PC-3 (cell line): ENCODE measurements at regions not wholly inside any gene's neighbourhood (a gene's known extent, or its start where the extent isn't known, plus 50 kb on each side); places are given as distances from the start of the nearest gene placed in this dataset.

ENCODE experiments used
- ATAC-seq: fragments of 200-7000 bp; cut with Tn5 transposase; 2 replicates; pipeline ENCODE4 v1.9.1; 2020; ENCODE audit warnings: mild to moderate bottlenecking, moderate library complexity
- BruUV-seq: library from RNA; stranded (reverse); fragments of 400-500 nt; replicated peaks from 2 replicates; lab custom pipeline; 2021; lab: Mats Ljungman, UMichigan
- CTCF ChIA-PET: fragments of 300-600 bp; sonication (Branson Sonifier 250); formaldehyde crosslinking; loops from one replicate; lab custom pipeline; 2022; ENCODE audit warnings: antibody characterized with exemption; lab: Charles Lee
- POLR2A ChIA-PET: fragments of 300-600 bp; sonication (Branson Sonifier 250); formaldehyde crosslinking; loops from one replicate; lab custom pipeline; 2022; ENCODE audit warnings: antibody characterized with exemption; ENCODE audit not compliant: unreplicated experiment; lab: Charles Lee
- DNase-seq: peaks from one replicate; pipeline ENCODE4 v3.0.0-alpha.2; 2015
- H2AFZ ChIP-seq: fragments of 300-600 bp; sonication (generic); 2 replicates; pipeline ENCODE4 v1.6.0; 2016; ENCODE audit warnings: antibody characterized with exemption, low read length
- H3F3A ChIP-seq: fragments of 300-600 bp; sonication (generic); one replicate; pipeline ENCODE4 v1.6.0; 2017; ENCODE audit warnings: antibody characterized with exemption, low read length, control low read depth, mild to moderate bottlenecking; ENCODE audit not compliant: unreplicated experiment
- H3K27ac ChIP-seq: fragments of 300-600 bp; sonication (generic); 2 replicates; pipeline ENCODE4 v1.5.1; 2016; ENCODE audit warnings: mild to moderate bottlenecking, low read length
- H3K27me3 ChIP-seq: fragments of 300-600 bp; sonication (generic); 2 replicates; pipeline ENCODE4 v1.6.1; 2016; ENCODE audit warnings: low read length, mixed read lengths
- H3K36me3 ChIP-seq: fragments of 300-600 bp; sonication (generic); 2 replicates; pipeline ENCODE4 v1.6.1; 2016; ENCODE audit warnings: low read depth, mixed run types, low read length, mixed read lengths
- H3K4me1 ChIP-seq: fragments of 300-600 bp; sonication (generic); 2 replicates; pipeline ENCODE4 v1.5.1; 2016; ENCODE audit warnings: low read length; ENCODE audit not compliant: insufficient read depth
- H3K4me2 ChIP-seq: fragments of 300-600 bp; sonication (generic); 2 replicates; pipeline ENCODE4 v1.6.0; 2016; ENCODE audit warnings: low read length
- H3K4me3 ChIP-seq: fragments of 300-600 bp; sonication (generic); 2 replicates; pipeline ENCODE4 v1.5.1; 2016; ENCODE audit warnings: mild to moderate bottlenecking, low read length, mixed read lengths
- H3K79me2 ChIP-seq: fragments of 300-600 bp; sonication (generic); 2 replicates; pipeline ENCODE4 v1.6.1; 2017; ENCODE audit warnings: low read length, mixed read lengths
- H3K9ac ChIP-seq: fragments of 300-600 bp; sonication (generic); 2 replicates; pipeline ENCODE4 v1.6.0; 2016; ENCODE audit warnings: mild to moderate bottlenecking, low read length
- H3K9me2 ChIP-seq: fragments of 300-600 bp; sonication (generic); replicated peaks from 2 replicates; pipeline ENCODE4 v1.6.1; 2016; ENCODE audit warnings: mixed run types, low read length, mixed read lengths
- H3K9me3 ChIP-seq: fragments of 300-600 bp; sonication (generic); 2 replicates; pipeline ENCODE4 v1.6.1; 2016; ENCODE audit warnings: low read length, mixed read lengths
- H4K20me1 ChIP-seq: fragments of 300-600 bp; sonication (generic); 2 replicates; pipeline ENCODE4 v1.6.1; 2016; ENCODE audit warnings: low read length, mixed read lengths
- CTCF ChIP-seq: fragments of 300-600 bp; sonication (generic); conservative IDR thresholded peaks from 2 replicates; pipeline ENCODE4 v1.5.1; 2017; ENCODE audit warnings: antibody characterized with exemption, low read depth, mild to moderate bottlenecking, low read length
- EZH2 ChIP-seq: fragments of 300-600 bp; sonication (generic); IDR thresholded peaks from one replicate; pipeline ENCODE4 v1.6.1; 2017; ENCODE audit warnings: antibody characterized with exemption, mild to moderate bottlenecking, low read length; ENCODE audit not compliant: unreplicated experiment
- EZH2phosphoT487 ChIP-seq: fragments of 300-600 bp; sonication (generic); IDR thresholded peaks from 2 replicates; pipeline ENCODE4 v1.6.1; 2018; ENCODE audit warnings: mild to moderate bottlenecking, antibody characterized with exemption, low read length, borderline replicate concordance
- intact Hi-C: fragments of 100-400 bp; cut with micrococcal nuclease; formaldehyde crosslinking; loops from 2 replicates; pipeline ENCODE4 v1.9.0; 2023

DNA sequence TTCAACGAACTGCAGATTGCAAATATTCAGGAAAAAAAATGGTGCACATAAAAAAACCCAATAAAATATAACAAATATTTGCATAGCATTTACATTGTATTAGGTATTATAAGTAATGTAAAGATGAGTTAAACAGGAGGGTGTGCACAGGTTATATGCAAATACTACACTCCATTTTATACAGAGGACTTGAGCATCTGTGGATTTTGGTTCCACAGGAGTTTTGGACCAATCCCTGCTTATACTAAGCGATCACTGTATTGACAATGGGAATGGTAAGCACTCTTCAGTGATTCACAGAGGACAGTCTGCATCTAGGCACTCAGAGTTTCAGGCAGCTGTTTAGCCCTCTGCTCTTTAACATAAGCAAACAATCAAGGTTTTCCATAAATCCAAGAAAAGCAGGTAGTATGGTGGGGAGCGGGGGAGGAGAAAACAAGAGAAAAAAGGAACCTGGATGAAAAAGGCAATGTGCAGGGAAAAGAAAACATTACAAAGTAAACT, 206.0 kb upstream of the PARD3B start:
- intact Hi-C loops: loop anchor here (1.0 kb wide), 1 partner anchor 113 kb away; no protein-coding TSS in a partner anchor
- H3K4me3 ChIP-seq: peak overlapping the region; percentile 57
- H3F3A ChIP-seq: peaks cover 5% of the 10 kb centered on the region
- peak overlapping the region; percentile 78 for H3K4me2 ChIP-seq
- H3K36me3 ChIP-seq: no peaks in the 10 kb centered on the region
- H3K9me2 ChIP-seq: no peaks in the 10 kb centered on the region
- H3K27ac ChIP-seq: peak overlapping the region; percentile 69
- H2AFZ ChIP-seq: peak overlapping the region; percentile 5; the same call in 1 of the 2 replicates
- peak; percentile 62 for DNase-seq
- ATAC-seq: peak; percentile 76
- no peaks in the 10 kb centered on the region for H3K9me3 ChIP-seq
- no peaks in the 10 kb centered on the region for H3K79me2 ChIP-seq
- POLR2A ChIA-PET: no interaction called here
- peak overlapping the region; percentile 17; the same call in 1 of the 2 replicates for H3K9ac ChIP-seq
- CTCF ChIA-PET: no interaction called here
- no TSS peak for BruUV-seq
- no peak for TF ChIP-seq CTCF
- no peak for TF ChIP-seq EZH2
- TF ChIP-seq EZH2phosphoT487: no peak
- no peaks in the 10 kb centered on the region for H4K20me1 ChIP-seq
- no peaks in the 10 kb centered on the region for H3K27me3 ChIP-seq
- peaks cover 23% of the 10 kb centered on the region for H3K4me1 ChIP-seq

GRCh38 chr2:204340511-204340910, 204.8 kb upstream of the PARD3B start:
- no peaks in the 10 kb centered on the region for H3K36me3 ChIP-seq
- peaks cover 23% of the 10 kb centered on the region for H3K4me1 ChIP-seq
- no peaks in the 10 kb centered on the region for H3K9me3 ChIP-seq
- no peak for DNase-seq
- intact Hi-C loops: loop anchor here (1.0 kb wide), 2 partner anchors 46 to 193 kb away; no protein-coding TSS in a partner anchor
- H3K4me2 ChIP-seq: no peak overlapping the region
- H3K4me3 ChIP-seq: no peak overlapping the region
- TF ChIP-seq CTCF: no peak
- POLR2A ChIA-PET: no interaction called here
- H3K27me3 ChIP-seq: no peaks in the 10 kb centered on the region
- BruUV-seq: no TSS peak
- no peak overlapping the region for H2AFZ ChIP-seq
- peaks cover 5% of the 10 kb centered on the region for H3F3A ChIP-seq
- H4K20me1 ChIP-seq: no peaks in the 10 kb centered on the region
- no peak overlapping the region for H3K9ac ChIP-seq
- H3K27ac ChIP-seq: 0 out of 2 replicates have a peak overlapping the region, but pooled peaks have one; percentile 69
- H3K9me2 ChIP-seq: no peaks in the 10 kb centered on the region
- no peaks in the 10 kb centered on the region for H3K79me2 ChIP-seq
- no peak for ATAC-seq
- CTCF ChIA-PET: no interaction called here

DNA sequence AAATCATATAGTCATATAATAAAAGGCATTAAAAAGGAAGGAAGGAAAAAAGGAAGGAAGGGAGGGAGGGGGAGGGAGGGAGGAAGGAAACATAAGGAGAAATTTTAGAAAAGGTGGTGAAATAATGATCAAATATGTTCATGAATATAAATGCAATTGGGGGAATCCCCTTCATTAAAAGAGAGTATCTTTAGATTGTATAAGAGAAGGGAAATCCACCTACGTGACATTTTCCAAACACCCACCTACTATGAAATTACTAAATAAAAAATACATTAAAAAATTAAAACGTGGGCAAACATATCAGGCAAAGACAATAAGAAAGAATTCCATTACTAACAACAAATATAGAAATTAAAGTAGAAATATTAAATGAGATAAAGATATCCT, 203.4 kb upstream of the PARD3B start:
- intact Hi-C loops: no loop called here
- DNase-seq (no peak), ATAC-seq (no peak)
- Histone ChIP-seq H3K4me3 (no peak overlapping the region), H3K9me3 (no peaks in the 10 kb centered on the region), H3K9me2 (no peaks in the 10 kb centered on the region), H4K20me1 (no peaks in the 10 kb centered on the region), H3K27ac (no peak overlapping the region), H3K9ac (no peak overlapping the region), H3K27me3 (no peaks in the 10 kb centered on the region), H3K4me2 (no peak overlapping the region), H3K79me2 (no peaks in the 10 kb centered on the region), H2AFZ (no peak overlapping the region), H3K36me3 (no peaks in the 10 kb centered on the region), H3F3A (peaks cover 5% of the 10 kb centered on the region), H3K4me1 (peaks cover 23% of the 10 kb centered on the region)
- CTCF ChIA-PET: no interaction called here
- TF ChIP-seq EZH2: no peak
- no peak for TF ChIP-seq EZH2phosphoT487
- no peak for TF ChIP-seq CTCF
- no TSS peak for BruUV-seq
- POLR2A ChIA-PET: no interaction called here
